Activated gamma-delta T cell (primary cell): ENCODE measurements at regions not wholly inside any gene's neighbourhood (a gene's known extent, or its start where the extent isn't known, plus 50 kb on each side); places are given as distances from the start of the nearest gene placed in this dataset.
A peak's percentile ranks its signal among the peaks of the same experiment; 100 is the strongest.

ENCODE experiments used
- DNase-seq: peaks from one replicate; lab custom pipeline; 2025; lab: John Stamatoyannopoulos, UW

GRCh38 chr13:37364007-37364406 lies 234.6 kb downstream of the POSTN start:
- no peak for DNase-seq

- no peak for DNase-seq
These were observed 237.0 kb downstream of the POSTN start for GRCh38 chr13:37361608-37362007.

GRCh38 chr13:37360556-37360955 lies 238.0 kb downstream of the POSTN start:
- DNase-seq, result no peak

- no peak for DNase-seq
These were observed 241.0 kb downstream of the POSTN start for GRCh38 chr13:37357548-37357947.

- DNase-seq, result no peak
These were observed 244.7 kb downstream of the POSTN start for GRCh38 chr13:37353911-37354310.

GRCh38 chr13:37351211-37351610 lies 245.7 kb upstream of the CSNK1A1L start:
- DNase-seq, result no peak

- no peak for DNase-seq
These were observed 244.5 kb upstream of the CSNK1A1L start for GRCh38 chr13:37349916-37350315.

GRCh38 chr13:37348916-37349643 lies 243.6 kb upstream of the CSNK1A1L start:
- no peak for DNase-seq

- no peak for DNase-seq
These were observed 240.4 kb upstream of the CSNK1A1L start for GRCh38 chr13:37345869-37346268.

- DNase-seq, result no peak
These were observed 239.9 kb upstream of the CSNK1A1L start for GRCh38 chr13:37345391-37345790.

GRCh38 chr13:37344056-37344455 lies 238.6 kb upstream of the CSNK1A1L start:
- no peak for DNase-seq

- DNase-seq, result no peak
These were observed 236.7 kb upstream of the CSNK1A1L start for GRCh38 chr13:37342205-37342604.

- DNase-seq, result peak; percentile 3
These were observed 235.6 kb upstream of the CSNK1A1L start for GRCh38 chr13:37340901-37341670.

GRCh38 chr13:37339386-37339735 lies 233.9 kb upstream of the CSNK1A1L start:
- DNase-seq, result no peak

- DNase-seq, result no peak
These were observed 233.4 kb upstream of the CSNK1A1L start for GRCh38 chr13:37338726-37339385.

GRCh38 chr13:37326334-37326733 lies 220.9 kb upstream of the CSNK1A1L start:
- DNase-seq, result no peak

- DNase-seq, result no peak
These were observed 213.6 kb upstream of the CSNK1A1L start for GRCh38 chr13:37319031-37319443.

GRCh38 chr13:37316935-37317334 lies 211.5 kb upstream of the CSNK1A1L start:
- DNase-seq, result no peak

GRCh38 chr13:37313372-37313771 lies 207.9 kb upstream of the CSNK1A1L start:
- DNase-seq, result no peak

GRCh38 chr13:37306778-37307544 lies 201.5 kb upstream of the CSNK1A1L start:
- no peak for DNase-seq

- no peak for DNase-seq
These were observed 198.1 kb upstream of the CSNK1A1L start for GRCh38 chr13:37303606-37304005.

- no peak for DNase-seq
These were observed 197.2 kb upstream of the CSNK1A1L start for GRCh38 chr13:37302686-37303085.
